Calu3 (cell line): ENCODE measurements at regions not wholly inside any gene's neighbourhood (a gene's known extent, or its start where the extent isn't known, plus 50 kb on each side); places are given as distances from the start of the nearest gene placed in this dataset.

Experiments
- BruUV-seq: library from RNA; stranded (reverse); fragments of 400-500 nt; replicated peaks from 2 replicates; lab custom pipeline; 2021; lab: Mats Ljungman, UMichigan
- CTCF ChIA-PET: fragments of 300-600 bp; sonication (Branson Sonifier 250); formaldehyde crosslinking; loops from one replicate; lab custom pipeline; 2022; ENCODE audit warnings: antibody characterized with exemption; lab: Charles Lee
- DNase-seq: peaks from one replicate; pipeline ENCODE4 v3.0.0; 2022
- H3K27ac Mint-ChIP-seq: one replicate; pipeline ENCODE4 v1.8.0; 2022; ENCODE audit warnings: mixed read lengths; ENCODE audit not compliant: unreplicated experiment
- H3K27me3 Mint-ChIP-seq: one replicate; pipeline ENCODE4 v1.8.0; 2022; ENCODE audit warnings: mixed read lengths; ENCODE audit not compliant: unreplicated experiment
- H3K36me3 Mint-ChIP-seq: one replicate; pipeline ENCODE4 v1.8.0; 2022; ENCODE audit warnings: mild to moderate bottlenecking, moderate library complexity, mixed read lengths; ENCODE audit not compliant: insufficient read depth, unreplicated experiment
- H3K4me1 Mint-ChIP-seq: one replicate; pipeline ENCODE4 v1.8.0; 2022; ENCODE audit warnings: mild to moderate bottlenecking, low read depth, mixed read lengths; ENCODE audit not compliant: unreplicated experiment
- H3K4me3 Mint-ChIP-seq: one replicate; pipeline ENCODE4 v1.8.0; 2022; ENCODE audit warnings: mild to moderate bottlenecking, low read depth, moderate library complexity, mixed read lengths; ENCODE audit not compliant: unreplicated experiment
- H3K9me3 Mint-ChIP-seq: one replicate; pipeline ENCODE4 v1.8.0; 2022; ENCODE audit warnings: low read depth, mixed read lengths; ENCODE audit not compliant: unreplicated experiment
- CTCF ChIP-seq: fragments of 200-600 bp; IDR thresholded peaks from one replicate; pipeline ENCODE4 v1.8.0; 2022; ENCODE audit warnings: antibody characterized with exemption; ENCODE audit not compliant: unreplicated experiment
- intact Hi-C: fragments of 100-400 bp; cut with micrococcal nuclease; formaldehyde crosslinking; loops from one replicate; pipeline ENCODE4 v1.10.0; 2022; ENCODE audit not compliant: unreplicated experiment

- H3K4me1 Mint-ChIP-seq: no peaks in the 10 kb centered on the region
- intact Hi-C loops: no loop called here
- CTCF ChIA-PET: interaction anchor here (0.5 kb wide), 1 partner anchor 639 kb away, joined by 4 read pairs; no protein-coding TSS in a partner anchor
- no peaks in the 10 kb centered on the region for H3K9me3 Mint-ChIP-seq
- no peaks in the 10 kb centered on the region for H3K36me3 Mint-ChIP-seq
- TF ChIP-seq CTCF: no peak
- H3K4me3 Mint-ChIP-seq: no peak overlapping the region
- peaks cover 30% of the 10 kb centered on the region for H3K27me3 Mint-ChIP-seq
- no TSS peak for BruUV-seq
- H3K27ac Mint-ChIP-seq: no peak overlapping the region
- no peak for DNase-seq
These were observed 96.5 kb upstream of the CAMK1G start for GRCh38 chr1:209486861-209487593.

GRCh38 chr1:209490013-209490412 is 93.5 kb upstream of the CAMK1G start:
- intact Hi-C loops: loop anchor here (1.0 to 2.0 kb wide), 2 partner anchors 77 to 287 kb away; no protein-coding TSS in a partner anchor
- no peak for DNase-seq
- Mint-ChIP-seq H3K27ac (no peak overlapping the region), H3K27me3 (peaks cover 24% of the 10 kb centered on the region), H3K9me3 (peaks cover 4% of the 10 kb centered on the region), H3K4me3 (no peak overlapping the region), H3K36me3 (no peaks in the 10 kb centered on the region), H3K4me1 (no peaks in the 10 kb centered on the region)
- TF ChIP-seq CTCF: no peak
- CTCF ChIA-PET: interaction anchor here (0.8 to 1.0 kb wide), 3 partner anchors 9 to 76 kb away, joined by 3 to 4 read pairs (median 3); no protein-coding TSS in a partner anchor
- BruUV-seq: no TSS peak

DNA sequence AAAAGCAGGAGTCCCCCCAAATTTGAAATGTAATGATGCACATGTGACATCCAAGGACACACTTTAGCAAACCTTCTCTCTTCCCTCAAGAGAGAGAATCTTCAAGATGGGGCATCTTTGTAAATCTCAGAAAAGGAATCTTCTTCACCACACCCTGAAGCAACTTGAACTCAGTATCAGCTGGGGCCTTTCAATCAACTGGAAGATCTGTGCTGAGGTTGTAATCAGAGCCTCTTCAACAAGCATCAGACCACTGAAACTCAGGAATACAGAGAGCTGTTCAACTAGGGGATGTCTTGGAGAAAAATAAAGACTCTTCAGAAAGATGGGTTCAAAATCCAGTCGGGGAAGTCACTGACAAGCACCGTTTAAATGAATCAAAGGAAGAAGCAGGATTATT is 92.5 kb upstream of the CAMK1G start:
- Mint-ChIP-seq H3K4me3 (no peak overlapping the region), H3K4me1 (no peaks in the 10 kb centered on the region), H3K27me3 (peaks cover 22% of the 10 kb centered on the region), H3K36me3 (no peaks in the 10 kb centered on the region), H3K27ac (no peak overlapping the region), H3K9me3 (peaks cover 7% of the 10 kb centered on the region)
- intact Hi-C loops: loop anchor here (2.0 kb wide), 1 partner anchor 76 kb away; no protein-coding TSS in a partner anchor
- TF ChIP-seq CTCF: no peak
- CTCF ChIA-PET: no interaction called here
- DNase-seq: no peak
- BruUV-seq: no TSS peak

GRCh38 chr1:209491496-209491895 is 92.0 kb upstream of the CAMK1G start:
- no peaks in the 10 kb centered on the region for H3K4me1 Mint-ChIP-seq
- no peak overlapping the region for H3K27ac Mint-ChIP-seq
- H3K9me3 Mint-ChIP-seq: peaks cover 7% of the 10 kb centered on the region
- intact Hi-C loops: loop anchor here (2.0 kb wide), 1 partner anchor 75 kb away; no protein-coding TSS in a partner anchor
- DNase-seq: no peak
- CTCF ChIA-PET: no interaction called here
- H3K27me3 Mint-ChIP-seq: peaks cover 22% of the 10 kb centered on the region
- no TSS peak for BruUV-seq
- H3K36me3 Mint-ChIP-seq: no peaks in the 10 kb centered on the region
- H3K4me3 Mint-ChIP-seq: no peak overlapping the region
- TF ChIP-seq CTCF: no peak
